ENCODE measurements at regions not wholly inside any gene's neighbourhood (a gene's known extent, or its start where the extent isn't known, plus 50 kb on each side); places are given as distances from the start of the nearest gene placed in this dataset.

- BruUV-seq (replicated peaks), result no TSS peak
- no peak for TF ChIP-seq NCOA1 (IDR thresholded peaks at IDR 0.05; ENCODE audit: low read depth)
- TF ChIP-seq CREBBP (IDR thresholded peaks at IDR 0.05; ENCODE audit: low read depth, low read length), result no peak
- no peak for TF ChIP-seq ATF1 (CRISPR knock-in tag; IDR thresholded peaks at IDR 0.05)
- TF ChIP-seq ATF1 (tag; IDR thresholded peaks at IDR 0.05), result no peak
- no peak for TF ChIP-seq NRF1 (conservative IDR thresholded peaks at IDR 0.05 in 1 of 2, IDR thresholded peaks at IDR 0.05 in 1 of 2)
- no peak for TF ChIP-seq YY1 (IDR thresholded peaks at IDR 0.05; ENCODE audit: borderline replicate concordance in 1 of 3, control insufficient read depth in 1 of 3, extremely low read depth in 1 of 3, insufficient read depth in 3 of 3, insufficient read length in 1 of 3, insufficient replicate concordance in 2 of 3, low read depth in 1 of 3, low read length in 2 of 3)
- no peak for TF ChIP-seq HNRNPL (IDR thresholded peaks at IDR 0.05; ENCODE audit: low read depth, low read length)
- TF ChIP-seq, protein P1, sequence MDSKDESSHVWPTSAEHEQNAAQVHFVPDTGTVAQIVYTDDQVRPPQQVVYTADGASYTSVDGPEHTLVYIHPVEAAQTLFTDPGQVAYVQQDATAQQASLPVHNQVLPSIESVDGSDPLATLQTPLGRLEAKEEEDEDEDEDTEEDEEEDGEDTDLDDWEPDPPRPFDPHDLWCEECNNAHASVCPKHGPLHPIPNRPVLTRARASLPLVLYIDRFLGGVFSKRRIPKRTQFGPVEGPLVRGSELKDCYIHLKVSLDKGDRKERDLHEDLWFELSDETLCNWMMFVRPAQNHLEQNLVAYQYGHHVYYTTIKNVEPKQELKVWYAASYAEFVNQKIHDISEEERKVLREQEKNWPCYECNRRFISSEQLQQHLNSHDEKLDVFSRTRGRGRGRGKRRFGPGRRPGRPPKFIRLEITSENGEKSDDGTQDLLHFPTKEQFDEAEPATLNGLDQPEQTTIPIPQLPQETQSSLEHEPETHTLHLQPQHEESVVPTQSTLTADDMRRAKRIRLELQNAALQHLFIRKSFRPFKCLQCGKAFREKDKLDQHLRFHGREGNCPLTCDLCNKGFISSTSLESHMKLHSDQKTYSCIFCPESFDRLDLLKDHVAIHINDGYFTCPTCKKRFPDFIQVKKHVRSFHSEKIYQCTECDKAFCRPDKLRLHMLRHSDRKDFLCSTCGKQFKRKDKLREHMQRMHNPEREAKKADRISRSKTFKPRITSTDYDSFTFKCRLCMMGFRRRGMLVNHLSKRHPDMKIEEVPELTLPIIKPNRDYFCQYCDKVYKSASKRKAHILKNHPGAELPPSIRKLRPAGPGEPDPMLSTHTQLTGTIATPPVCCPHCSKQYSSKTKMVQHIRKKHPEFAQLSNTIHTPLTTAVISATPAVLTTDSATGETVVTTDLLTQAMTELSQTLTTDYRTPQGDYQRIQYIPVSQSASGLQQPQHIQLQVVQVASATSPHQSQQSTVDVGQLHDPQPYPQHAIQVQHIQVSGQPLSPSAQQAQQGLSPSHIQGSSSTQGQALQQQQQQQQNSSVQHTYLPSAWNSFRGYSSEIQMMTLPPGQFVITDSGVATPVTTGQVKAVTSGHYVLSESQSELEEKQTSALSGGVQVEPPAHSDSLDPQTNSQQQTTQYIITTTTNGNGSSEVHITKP (IDR thresholded peaks at IDR 0.05; ENCODE audit: partially characterized antibody), result no peak
- TF ChIP-seq NFIX (CRISPR knock-in tag; IDR thresholded peaks at IDR 0.05; ENCODE audit: low read depth), result no peak
- TF ChIP-seq, protein P2, sequence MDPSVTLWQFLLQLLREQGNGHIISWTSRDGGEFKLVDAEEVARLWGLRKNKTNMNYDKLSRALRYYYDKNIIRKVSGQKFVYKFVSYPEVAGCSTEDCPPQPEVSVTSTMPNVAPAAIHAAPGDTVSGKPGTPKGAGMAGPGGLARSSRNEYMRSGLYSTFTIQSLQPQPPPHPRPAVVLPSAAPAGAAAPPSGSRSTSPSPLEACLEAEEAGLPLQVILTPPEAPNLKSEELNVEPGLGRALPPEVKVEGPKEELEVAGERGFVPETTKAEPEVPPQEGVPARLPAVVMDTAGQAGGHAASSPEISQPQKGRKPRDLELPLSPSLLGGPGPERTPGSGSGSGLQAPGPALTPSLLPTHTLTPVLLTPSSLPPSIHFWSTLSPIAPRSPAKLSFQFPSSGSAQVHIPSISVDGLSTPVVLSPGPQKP (CRISPR knock-in tag; IDR thresholded peaks at IDR 0.05), result no peak
- no peak for TF ChIP-seq ZC3H4 (CRISPR knock-in tag; IDR thresholded peaks at IDR 0.05; ENCODE audit: borderline replicate concordance)
- TF ChIP-seq, protein P3, sequence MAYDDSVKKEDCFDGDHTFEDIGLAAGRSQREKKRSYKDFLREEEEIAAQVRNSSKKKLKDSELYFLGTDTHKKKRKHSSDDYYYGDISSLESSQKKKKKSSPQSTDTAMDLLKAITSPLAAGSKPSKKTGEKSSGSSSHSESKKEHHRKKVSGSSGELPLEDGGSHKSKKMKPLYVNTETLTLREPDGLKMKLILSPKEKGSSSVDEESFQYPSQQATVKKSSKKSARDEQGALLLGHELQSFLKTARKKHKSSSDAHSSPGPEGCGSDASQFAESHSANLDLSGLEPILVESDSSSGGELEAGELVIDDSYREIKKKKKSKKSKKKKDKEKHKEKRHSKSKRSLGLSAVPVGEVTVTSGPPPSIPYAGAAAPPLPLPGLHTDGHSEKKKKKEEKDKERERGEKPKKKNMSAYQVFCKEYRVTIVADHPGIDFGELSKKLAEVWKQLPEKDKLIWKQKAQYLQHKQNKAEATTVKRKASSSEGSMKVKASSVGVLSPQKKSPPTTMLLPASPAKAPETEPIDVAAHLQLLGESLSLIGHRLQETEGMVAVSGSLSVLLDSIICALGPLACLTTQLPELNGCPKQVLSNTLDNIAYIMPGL (CRISPR knock-in tag; IDR thresholded peaks at IDR 0.05), result no peak
- TF ChIP-seq SMARCC2 (IDR thresholded peaks at IDR 0.05; ENCODE audit: low read depth), result no peak
Observed at GRCh38 chr2:75348307-75348706, 149.0 kb upstream of the TACR1 start.

More at GRCh38 chr2:75348307-75348706, 149.0 kb upstream of the TACR1 start:
- no peak overlapping the region for H3K27ac ChIP-seq (ENCODE audit: extremely low read depth, low read depth, low read length)
- H3K36me3 ChIP-seq (ENCODE audit: control insufficient read depth, insufficient read depth, low read length), result no peaks in the 10 kb centered on the region
- H3K9me1 ChIP-seq (ENCODE audit: control insufficient read depth, insufficient read depth, low read length), result no peaks in the 10 kb centered on the region
- in situ Hi-C loops (cut with MboI), result no loop called here
- H3K4me1 ChIP-seq (replicated peaks in 1 of 2; ENCODE audit: control insufficient read depth in 2 of 2, insufficient read depth in 2 of 2, low read length in 2 of 2), result no peaks in the 10 kb centered on the region
- FAIRE-seq (no peak), DNase-seq (ENCODE audit: extremely low read depth in 1 of 4, low spot score in 3 of 4) (no peak), ATAC-seq (no peak)
- intact Hi-C loops (cut with micrococcal nuclease), result no loop called here
- H3K4me3 ChIP-seq, result no peak overlapping the region
- ChIA-PET POLR2A (no interaction called here), CTCF (ENCODE audit: low intra/inter-chr PET ratio) (no interaction called here)
- no peaks in the 10 kb centered on the region for H3K9me3 ChIP-seq (replicated peaks; ENCODE audit: control insufficient read depth, insufficient read depth, low read depth, low read length)
- H3K27me3 ChIP-seq (ENCODE audit: control insufficient read depth in 2 of 2, insufficient read depth in 2 of 2, low read length in 2 of 2), result no peaks in the 10 kb centered on the region
- no peak overlapping the region for H3K4me2 ChIP-seq (ENCODE audit: insufficient read depth, low read length)
- no peak overlapping the region for H2AFZ ChIP-seq (ENCODE audit: low read depth, low read length)
- WGBS (ENCODE audit: insufficient coverage, low coverage, missing lambda C conversion rate), result 0% methylated on average over 1 of the region's 1 CpG
- H3K79me2 ChIP-seq (ENCODE audit: control insufficient read depth, insufficient read depth, low read length), result no peaks in the 10 kb centered on the region
- no peaks in the 10 kb centered on the region for H4K20me1 ChIP-seq (replicated peaks; ENCODE audit: control insufficient read depth, insufficient read depth, low read length)
- H3K9ac ChIP-seq (ENCODE audit: insufficient read depth in 1 of 2, low read depth in 2 of 2, low read length in 2 of 2), result no peak overlapping the region

All from K562 (cell line).